Right hindlimb (tissue), 1 donor: ENCODE measurements at regions not wholly inside any gene's neighbourhood (a gene's known extent, or its start where the extent isn't known, plus 50 kb on each side); places are given as distances from the start of the nearest gene placed in this dataset.
A peak's percentile ranks its signal among the peaks of the same experiment; 100 is the strongest.

ENCODE experiments used
- DNase-seq: peaks from one replicate; pipeline ENCODE4 v3.0.0-alpha.2; 2018

DNA sequence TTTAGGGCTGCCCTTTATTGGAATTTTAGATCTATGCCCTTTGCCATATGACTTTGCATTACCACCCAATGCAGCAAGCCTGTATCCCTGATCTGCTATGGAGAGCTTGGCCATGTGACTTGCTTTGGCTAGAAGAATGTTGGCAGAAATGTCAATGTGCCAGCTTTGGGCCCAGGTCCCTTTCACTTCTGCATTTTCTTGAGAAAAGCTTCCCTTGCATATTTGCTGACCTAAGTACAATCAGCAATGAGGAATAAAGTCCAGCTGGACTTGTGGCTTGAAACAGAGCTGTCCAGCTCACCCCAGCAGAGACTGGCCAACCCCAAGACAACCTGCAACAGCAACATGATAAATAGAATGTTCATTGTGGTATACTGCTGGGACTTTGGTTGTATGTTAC is 135.9 kb downstream of the PAH start:
- DNase-seq = no peak

DNA sequence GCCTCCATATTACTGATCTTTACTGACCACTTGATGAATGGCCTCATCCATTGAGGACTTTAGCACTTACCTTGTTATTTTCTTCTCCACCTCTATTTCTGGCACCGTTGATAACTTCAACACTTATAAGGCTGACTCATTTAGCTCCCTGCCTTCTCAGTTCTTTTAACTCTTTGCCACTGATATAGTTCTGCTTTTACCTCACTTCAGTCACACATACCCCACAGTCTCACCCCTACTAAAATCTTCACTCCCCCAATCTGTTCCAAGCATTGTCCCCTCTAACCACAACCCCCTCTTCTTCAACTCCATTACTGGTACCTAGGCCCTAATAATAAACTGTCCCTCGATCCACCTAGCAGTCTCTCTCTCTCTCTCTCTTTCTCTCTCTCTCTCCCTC is 141.0 kb downstream of the PAH start:
- DNase-seq = no peak

DNA sequence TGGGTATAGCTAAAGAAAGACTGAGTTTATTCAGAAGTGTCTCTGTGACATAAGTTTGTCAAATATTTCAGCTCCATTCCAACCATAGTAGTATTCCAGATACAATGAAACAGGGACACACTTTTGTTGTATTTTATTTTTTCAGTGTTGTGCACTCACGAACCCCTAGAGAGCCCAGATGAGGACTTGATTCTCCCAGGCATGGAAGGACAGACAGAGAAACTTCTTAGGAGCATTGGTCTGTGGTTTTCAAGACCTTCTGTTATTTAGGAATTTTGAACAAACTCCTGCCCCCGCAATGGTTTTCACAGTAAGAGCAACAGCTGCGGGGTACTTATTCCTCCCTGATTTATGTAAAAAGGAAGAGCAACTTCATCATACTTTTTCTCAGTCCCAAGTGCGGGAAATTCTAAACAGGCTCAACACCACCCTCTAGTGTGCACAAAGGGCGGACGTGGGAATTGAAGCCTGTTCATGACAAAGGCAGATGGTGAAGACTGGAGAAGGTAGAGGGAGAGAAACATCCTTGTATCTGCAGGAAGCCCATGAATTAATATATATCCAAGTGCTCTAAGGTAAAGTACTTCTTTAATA is 147.6 kb downstream of the PAH start:
- peak; percentile 82 for DNase-seq

DNA sequence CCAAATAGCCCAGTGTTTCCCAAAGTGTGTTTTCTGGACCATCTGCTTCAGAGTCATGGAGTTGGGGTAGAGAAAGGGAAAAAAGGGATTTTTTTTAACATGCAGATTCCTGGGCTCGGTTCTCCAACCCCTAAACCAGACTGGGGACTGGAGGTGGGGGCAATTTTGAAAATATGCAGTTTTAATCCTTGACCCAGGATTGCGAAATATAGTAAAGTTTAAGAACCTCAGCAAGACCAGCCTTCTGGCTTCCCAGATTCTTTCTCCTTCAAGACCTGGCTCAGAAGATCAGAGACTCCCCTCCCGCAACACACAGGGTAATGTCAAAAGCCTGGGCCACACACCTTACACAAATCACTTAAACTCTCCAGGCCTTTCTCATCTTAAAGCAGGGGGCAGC is 150.1 kb downstream of the PAH start:
- no peak for DNase-seq

- peak; percentile 36 for DNase-seq
Observed at GRCh38 chr12:102765736-102766135, 151.3 kb downstream of the PAH start.

DNA sequence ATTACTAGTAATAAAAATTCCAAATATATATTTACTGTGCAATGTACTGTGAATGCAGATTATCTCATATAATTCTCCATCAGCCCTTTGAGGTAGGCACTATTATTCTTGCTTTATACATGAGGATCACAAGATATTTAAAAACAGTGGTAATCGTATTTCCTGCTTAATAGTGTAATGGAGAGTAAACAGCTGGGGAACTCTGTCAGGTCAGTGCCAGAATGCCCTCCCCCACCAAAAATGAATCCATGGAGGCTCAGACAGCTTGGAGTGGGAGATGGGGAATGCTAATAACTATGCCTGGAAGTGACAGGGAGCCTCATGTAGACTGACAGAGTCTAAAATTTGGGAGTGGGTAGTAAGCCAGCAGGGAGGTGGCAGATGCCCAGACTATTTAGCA is 153.6 kb downstream of the PAH start:
- DNase-seq = no peak

GRCh38 chr12:102763061-102763460 is 154.0 kb downstream of the PAH start:
- DNase-seq = no peak

DNA sequence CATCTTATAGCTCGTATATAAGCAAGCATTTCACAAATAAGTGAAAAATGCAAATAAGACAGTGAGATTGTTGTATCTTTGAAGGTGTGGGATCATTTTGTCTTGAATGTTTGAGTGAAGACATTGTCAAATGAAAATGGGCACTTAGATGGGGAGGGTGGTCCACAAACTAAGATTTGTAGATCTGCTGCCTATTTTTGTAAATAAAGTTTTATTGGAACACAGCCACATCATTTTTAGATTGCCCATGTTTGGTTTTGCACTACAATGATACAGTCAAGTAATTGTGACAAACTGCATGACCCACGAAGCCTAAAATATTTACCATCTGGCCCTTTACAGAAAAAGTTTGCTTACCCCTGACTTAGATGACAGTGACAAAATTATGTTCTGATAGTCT is 156.7 kb downstream of the PAH start:
- no peak for DNase-seq

DNA sequence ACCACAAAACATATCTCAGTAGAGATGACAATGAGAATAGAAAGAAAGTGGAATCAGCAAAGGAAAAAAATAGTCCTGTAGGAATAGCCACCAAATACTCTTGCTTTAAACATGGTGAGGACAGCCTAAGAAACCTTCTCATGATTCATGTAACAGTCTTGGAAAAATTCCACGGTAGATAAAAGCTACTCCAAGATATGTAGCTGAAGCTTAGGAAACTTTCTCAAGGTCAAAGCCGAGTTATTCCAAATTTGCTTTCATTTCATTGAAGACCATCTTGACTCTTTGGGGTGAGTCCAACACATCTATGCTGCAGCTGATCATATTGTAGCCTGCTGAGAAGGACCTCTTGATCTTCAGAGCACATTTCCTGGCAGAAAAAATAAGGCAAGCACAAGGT is 157.6 kb downstream of the PAH start:
- no peak for DNase-seq

DNA sequence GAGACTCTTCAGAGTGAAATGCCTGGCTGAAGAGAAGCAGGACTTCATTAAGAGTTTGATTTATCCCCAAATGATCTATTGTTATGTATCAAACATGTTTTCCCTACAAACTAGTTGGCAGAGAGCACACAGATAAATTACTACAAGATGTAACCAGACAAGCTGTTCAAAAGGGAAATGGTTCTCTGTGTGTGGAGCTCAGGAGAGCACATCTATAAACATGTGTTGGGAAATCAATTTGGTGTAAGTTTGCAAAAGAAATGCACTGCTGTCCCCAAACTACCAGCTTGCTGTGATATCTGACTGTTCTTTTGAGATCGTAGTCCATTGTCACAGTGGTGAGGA is 159.2 kb downstream of the PAH start:
- DNase-seq = no peak

DNA sequence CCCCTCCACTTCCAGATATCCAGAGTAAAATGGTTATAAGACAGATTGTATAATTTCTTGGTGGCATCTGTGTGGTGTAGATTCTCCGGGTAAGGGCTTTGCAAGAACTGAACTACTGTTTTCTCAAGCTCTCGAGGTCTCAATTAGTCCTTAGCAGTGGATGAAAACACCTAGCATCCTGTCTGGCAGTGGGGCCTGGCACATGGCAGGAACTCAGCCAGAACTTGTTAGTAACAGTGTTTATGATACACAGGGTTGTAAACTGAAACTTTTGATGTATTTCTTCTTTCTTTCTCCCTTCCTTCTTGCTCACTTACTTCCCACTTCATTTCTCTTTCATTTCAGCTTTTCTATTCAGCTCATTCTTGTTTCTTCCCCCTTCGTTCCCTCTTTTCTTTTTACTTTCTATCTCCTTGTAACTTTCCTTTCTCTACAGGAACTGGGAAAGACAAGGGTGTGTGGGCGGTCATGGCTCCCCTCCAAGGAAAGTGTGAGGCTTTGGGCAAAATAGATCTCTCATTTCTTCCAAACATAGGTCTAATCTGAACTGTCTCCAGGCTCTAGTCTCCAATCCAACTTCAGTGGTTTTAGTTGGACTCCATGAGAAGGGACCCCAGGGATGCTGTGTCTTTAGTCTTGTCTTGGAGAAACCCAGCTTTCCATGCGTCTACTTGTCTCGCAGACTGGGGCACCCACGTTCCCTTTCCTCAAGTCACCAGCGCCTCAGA is 159.7 kb downstream of the PAH start:
- DNase-seq = peak; percentile 74

- peak; percentile 37 for DNase-seq
Observed at GRCh38 chr12:102756530-102756929, 160.5 kb downstream of the PAH start.

- no peak for DNase-seq
Observed at GRCh38 chr12:102755266-102755665, 161.8 kb downstream of the PAH start.

- no peak for DNase-seq
Observed at GRCh38 chr12:102753802-102754201, 163.2 kb downstream of the PAH start.

GRCh38 chr12:102748704-102749103 is 168.3 kb downstream of the PAH start:
- DNase-seq = no peak

DNA sequence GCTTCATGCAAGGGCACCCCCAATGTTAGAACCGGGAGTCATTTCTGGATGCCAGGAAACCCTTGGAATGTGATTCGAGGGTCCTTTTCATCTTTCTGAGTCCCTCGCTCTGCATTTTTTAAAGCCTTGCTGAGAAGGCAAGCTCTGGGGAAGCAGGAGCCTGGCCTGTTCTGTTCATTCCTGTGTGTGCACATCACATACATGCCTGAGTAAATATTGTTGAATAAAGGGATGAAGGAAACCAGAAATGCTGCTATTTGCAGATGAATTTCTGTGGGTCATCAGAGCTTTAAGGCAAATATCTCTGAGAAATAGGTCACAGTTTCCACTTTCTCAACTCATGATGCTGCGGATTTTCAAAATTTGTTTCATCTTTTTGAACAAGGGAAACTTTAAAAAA is 170.1 kb downstream of the PAH start:
- no peak for DNase-seq

DNA sequence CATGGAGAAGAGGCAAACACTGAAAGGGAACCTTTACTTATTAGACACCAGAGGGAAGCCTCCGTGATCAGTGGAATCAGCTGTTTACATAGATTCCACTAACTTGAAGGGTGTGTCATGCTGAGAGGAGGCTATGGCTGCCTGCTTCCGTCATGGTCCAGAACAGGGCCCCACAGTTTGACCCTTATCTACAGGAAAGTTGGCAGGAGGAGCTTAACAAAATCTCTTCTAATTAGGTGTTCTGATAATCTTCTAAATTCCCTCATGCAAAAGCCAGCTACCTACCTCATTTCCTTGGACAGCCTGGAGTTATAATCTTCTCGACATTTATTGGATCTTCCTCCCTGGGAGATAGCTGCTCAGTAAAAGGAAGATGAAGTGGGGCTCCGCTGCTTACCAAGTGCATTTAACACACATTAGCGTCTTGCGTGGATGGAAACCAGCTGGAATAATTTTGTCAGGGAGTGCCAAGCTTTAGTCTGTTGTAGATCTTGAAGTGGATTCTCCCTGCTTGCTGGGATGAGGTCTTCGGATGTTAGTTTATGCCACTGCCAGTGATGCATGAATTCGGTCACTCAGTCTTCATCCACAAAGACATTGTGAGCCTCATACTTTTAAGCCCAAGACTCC is 171.0 kb downstream of the PAH start:
- DNase-seq = peak; percentile 33

GRCh38 chr12:102741196-102741595 is 175.8 kb downstream of the PAH start:
- no peak for DNase-seq

DNA sequence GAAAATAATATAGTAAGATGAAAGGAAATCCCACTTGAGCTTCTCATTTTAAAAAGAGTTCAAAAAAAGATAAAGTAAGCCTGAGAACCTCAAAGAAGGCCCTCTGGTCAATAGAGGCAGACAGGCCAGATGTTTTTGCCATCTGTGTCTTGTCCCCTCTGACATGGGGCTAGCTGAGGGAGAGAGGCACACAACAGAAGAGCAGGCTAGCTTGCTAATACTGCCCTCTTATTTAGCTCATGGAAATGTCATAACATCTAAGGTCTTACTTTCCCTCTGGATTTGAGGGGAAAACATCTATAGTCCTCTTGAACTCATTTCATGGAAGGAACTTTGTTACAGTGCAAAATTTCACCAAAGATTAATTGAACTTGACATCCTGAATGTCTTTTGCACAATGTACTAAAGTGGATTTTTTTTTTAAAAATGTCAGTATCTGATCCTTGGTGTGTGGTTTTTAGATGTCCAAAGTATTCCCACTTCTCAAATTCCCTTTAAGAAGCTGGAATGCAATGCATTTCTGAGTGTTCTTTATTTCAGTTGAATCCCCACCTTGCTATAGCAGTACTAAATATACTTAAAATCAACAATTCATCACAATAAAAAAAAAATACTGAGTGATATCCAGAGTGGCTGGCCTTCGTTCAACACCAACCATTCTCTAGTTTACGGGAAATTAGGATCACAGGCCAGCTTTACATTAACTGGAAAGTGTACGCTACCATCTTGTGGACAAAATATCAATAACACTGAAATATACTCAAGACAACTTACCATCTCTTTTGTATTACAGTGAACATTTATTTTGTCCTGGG is 176.7 kb downstream of the PAH start:
- DNase-seq = peak; percentile 55

- DNase-seq = no peak
Observed at GRCh38 chr12:102736328-102736727, 180.7 kb downstream of the PAH start.

GRCh38 chr12:102735104-102735503 is 181.9 kb downstream of the PAH start:
- DNase-seq = no peak

GRCh38 chr12:102730996-102731395 is 186.0 kb downstream of the PAH start:
- DNase-seq = no peak

DNA sequence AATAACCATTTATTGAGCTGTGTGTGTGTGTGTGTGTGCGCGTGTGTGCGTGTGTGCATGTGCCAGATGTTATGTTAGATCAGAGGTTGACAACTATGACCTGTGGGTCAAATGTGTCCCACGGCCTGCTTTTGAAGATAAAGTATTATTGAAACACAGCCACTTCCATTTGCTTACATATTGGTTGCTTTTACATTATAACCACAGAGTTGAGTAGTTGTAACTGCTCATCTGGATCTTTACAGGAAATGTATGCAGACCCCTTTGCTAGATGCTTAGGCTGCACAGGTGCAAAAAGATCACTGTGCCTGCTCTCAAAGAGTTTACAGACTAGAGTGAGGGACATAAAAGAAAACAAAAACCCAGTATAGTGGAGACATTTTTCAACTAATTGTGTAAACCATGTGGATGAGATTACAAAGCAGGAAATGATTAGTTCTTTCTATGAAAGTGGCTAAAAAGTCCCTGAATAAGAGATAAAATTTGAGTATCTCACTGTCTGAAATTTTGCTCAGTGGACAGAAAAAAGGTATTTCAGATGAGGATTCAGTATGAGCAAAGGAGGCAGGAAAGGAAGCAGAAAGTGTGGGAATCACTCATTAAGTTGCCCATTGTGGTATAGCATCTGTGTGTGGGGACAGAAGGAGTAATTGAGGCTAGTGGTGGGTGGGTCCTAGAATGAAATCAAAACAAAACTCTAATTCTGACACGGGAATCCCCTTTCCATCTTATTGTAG is 188.4 kb downstream of the PAH start:
- DNase-seq = no peak
